K562 (cell line): ENCODE measurements at regions not wholly inside any gene's neighbourhood (a gene's known extent, or its start where the extent isn't known, plus 50 kb on each side); places are given as distances from the start of the nearest gene placed in this dataset.

ENCODE experiments used
- DDX20 ChIP-seq: fragments of 450-650 bp; IDR thresholded peaks from 2 replicates; pipeline ENCODE4 v1.6.1; 2016; ENCODE audit warnings: missing genetic modification characterization, low read depth, mild to moderate bottlenecking, missing compliant biosample characterization, moderate library complexity
- ESRRA ChIP-seq: fragments of 450-650 bp; IDR thresholded peaks from 2 replicates; pipeline ENCODE4 v1.6.1; 2014; ENCODE audit warnings: low read depth, mild to moderate bottlenecking, moderate library complexity, borderline replicate concordance
- MGA ChIP-seq: fragments of 450-650 bp; IDR thresholded peaks from 2 replicates; pipeline ENCODE4 v1.6.1; 2016; ENCODE audit warnings: mild to moderate bottlenecking, moderate library complexity
- RAD21 ChIP-seq, 2 experiments: fragments of 250-450 bp in 1 of 2; fragments of 450-650 bp in 1 of 2; sonication (Bioruptor Pico) in 1 of 2; formaldehyde crosslinking in 1 of 2; IDR thresholded peaks in 1 of 2; conservative IDR thresholded peaks in 1 of 2; 2 replicates each; pipeline versions ENCODE4 v1.4.0 to v1.8.0; 2020 to 2022; ENCODE audit warnings: mild to moderate bottlenecking in 2 of 2, moderate library complexity in 1 of 2
- TSHZ1 ChIP-seq: fragments of 250-450 bp; sonication (Bioruptor Pico); IDR thresholded peaks from 2 replicates; pipeline ENCODE4 v1.4.0; 2020; ENCODE audit warnings: mild to moderate bottlenecking, moderate library complexity
- VEZF1 ChIP-seq: fragments of 200-800 bp; sonication (Bioruptor generic); IDR thresholded peaks from 2 replicates; pipeline ENCODE4 v1.6.1; 2017; ENCODE audit warnings: missing genetic modification characterization, missing compliant biosample characterization

- TF ChIP-seq DDX20 = no peak
- no peak for TF ChIP-seq ESRRA
- no peak for TF ChIP-seq VEZF1
- peak; percentile 31 to 52 for TF ChIP-seq RAD21 (CRISPR knock-in tag; conservative IDR thresholded peaks at IDR 0.05 in 1 of 2, IDR thresholded peaks at IDR 0.05 in 1 of 2)
- no peak for TF ChIP-seq MGA
- TF ChIP-seq TSHZ1 = no peak
Observed at GRCh38 chr5:100430268-100431195, 104.6 kb upstream of the FAM174A start (continued).
